NCI-H1092 treated with DMSO at 0.1 percent for 48 hours (cell line): ENCODE measurements at regions not wholly inside any gene's neighbourhood (a gene's known extent, or its start where the extent isn't known, plus 50 kb on each side); places are given as distances from the start of the nearest gene placed in this dataset.

Source experiments
- DNase-seq: peaks from one replicate; lab custom pipeline; 2025; lab: John Stamatoyannopoulos, UW

DNA sequence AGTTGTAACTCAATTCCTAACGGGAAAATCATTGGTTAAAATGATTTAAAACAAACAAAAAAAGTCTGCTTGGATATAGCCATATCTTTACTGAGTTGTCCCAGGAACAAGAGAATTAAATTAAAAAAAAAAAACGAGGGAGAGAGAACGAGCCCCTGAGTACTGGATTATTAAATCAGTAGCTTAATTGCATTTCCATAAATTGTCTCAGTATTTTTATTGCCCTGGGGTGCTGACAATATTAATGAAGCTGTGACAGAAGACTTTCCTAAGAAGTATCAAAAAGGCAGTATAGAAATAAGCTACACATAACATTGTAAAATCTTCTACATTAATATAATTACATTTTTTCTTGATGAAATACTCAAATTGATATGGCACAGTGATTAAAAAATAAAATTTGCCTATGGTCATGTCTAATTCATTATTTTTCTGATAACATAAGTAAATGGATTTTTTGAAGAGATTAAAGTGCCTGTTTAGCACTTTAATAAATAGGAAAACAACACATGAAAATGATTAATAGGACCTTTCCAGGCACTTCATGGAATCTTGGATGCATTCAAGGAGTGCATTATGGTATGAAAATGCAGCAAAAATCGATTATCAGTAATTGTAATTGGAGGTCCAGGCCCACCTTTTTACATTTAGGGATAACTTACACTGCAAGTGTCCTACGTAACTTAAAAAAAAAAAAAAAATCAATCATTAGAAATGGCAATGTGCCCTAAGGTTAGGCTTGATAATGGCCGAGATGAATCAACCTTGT is 2233.4 kb downstream of the ARAP2 start:
- DNase-seq: no peak

DNA sequence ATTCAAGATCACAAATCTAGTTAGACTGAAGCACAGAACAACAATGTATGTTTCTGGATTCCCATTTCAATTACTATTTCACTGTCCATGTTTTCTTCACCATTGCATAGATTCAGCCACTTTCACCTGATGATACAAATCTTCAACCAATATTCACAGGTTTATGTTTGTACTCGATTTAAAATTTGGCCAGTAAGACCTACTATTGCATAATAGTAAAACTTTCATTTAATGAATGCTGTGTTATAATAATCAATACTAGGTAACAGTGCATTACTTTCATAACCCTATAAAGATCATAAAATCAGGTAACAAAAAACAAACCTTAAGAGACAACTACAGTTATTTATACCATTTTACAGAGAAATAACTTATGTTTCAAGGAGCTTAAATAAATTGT is 2209.1 kb downstream of the ARAP2 start:
- no peak for DNase-seq

DNA sequence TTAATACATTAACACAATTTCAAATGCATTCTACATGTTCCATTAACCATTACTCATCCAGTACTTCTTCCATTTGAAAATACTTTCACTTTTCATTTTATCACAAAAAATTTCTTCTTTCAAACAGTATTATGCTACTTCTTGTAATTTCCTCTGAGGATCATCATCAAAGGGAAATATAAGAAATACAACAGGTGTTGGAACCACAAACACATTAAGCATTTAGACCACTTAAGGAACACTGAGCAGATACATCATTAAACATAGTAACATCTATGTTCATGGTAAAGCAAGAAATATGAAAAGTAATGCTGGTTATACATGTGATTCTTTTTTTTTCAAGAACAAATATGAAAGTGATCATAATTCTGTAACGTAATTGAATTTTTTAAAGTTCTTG is 2207.0 kb downstream of the ARAP2 start:
- no peak for DNase-seq

DNA sequence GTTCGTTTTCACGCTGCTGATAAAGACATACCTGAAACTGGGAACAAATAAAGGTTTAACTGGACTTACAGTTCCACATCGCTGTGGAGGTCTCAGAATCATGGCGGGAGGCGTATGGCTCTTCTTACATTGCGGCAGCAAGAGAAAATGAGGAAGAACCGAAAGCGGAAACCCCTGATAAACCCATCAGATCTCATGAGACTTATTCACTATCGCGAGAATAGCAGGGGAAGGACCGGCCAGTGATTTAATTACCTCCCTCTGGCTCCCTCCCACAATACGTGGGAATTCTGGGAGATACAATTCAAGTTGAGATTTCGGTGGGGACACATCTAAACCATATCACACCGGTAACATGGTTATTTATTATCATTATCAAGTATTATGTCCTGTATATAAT is 2204.5 kb downstream of the ARAP2 start:
- no peak for DNase-seq

GRCh38 chr4:34043131-34043530 is 2201.2 kb downstream of the ARAP2 start:
- no peak for DNase-seq

DNA sequence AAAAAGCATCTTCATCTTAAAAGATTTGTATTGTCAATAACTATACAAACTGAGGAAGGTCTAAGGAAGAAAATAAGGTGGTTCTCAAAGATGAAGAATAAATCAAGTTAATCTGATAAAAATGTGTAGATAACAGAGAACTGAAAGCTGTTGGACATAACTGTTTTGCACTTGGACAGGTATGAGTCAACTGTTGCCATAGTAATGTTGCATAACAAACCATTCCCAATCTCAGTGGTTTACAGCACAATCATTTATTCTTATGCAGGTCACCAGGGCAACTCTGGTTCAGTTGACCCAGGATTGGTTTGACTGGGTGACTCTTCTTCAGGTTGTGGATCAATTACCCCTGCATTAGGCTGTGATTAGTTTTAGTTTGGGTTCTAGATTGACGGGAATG is 2197.7 kb downstream of the ARAP2 start:
- DNase-seq: no peak

GRCh38 chr4:34047363-34047762 is 2197.0 kb downstream of the ARAP2 start:
- DNase-seq: no peak

GRCh38 chr4:34066126-34066525 is 2178.2 kb downstream of the ARAP2 start:
- no peak for DNase-seq

DNA sequence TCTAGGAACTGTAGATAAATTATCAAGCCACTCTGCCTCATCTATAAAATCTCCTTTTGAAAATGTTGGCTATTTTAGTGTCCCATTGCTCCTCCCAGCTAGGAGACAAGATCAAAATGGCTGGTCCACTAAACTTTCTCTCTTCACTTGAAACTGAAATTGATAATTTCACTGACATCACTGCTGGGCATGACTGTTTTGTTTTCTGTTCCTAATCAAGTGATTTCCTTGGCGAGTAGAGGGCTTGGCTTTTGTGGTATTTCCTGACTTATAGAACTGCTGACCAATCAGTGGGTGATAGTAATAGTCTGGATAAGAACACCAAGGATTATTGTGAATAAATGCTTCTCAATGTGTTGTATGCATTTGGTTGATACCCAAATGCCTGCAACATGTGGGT is 2152.9 kb downstream of the ARAP2 start:
- DNase-seq: no peak

GRCh38 chr4:34094114-34094513 is 2150.2 kb downstream of the ARAP2 start:
- no peak for DNase-seq

GRCh38 chr4:34105311-34105710 is 2139.0 kb downstream of the ARAP2 start:
- DNase-seq: no peak

DNA sequence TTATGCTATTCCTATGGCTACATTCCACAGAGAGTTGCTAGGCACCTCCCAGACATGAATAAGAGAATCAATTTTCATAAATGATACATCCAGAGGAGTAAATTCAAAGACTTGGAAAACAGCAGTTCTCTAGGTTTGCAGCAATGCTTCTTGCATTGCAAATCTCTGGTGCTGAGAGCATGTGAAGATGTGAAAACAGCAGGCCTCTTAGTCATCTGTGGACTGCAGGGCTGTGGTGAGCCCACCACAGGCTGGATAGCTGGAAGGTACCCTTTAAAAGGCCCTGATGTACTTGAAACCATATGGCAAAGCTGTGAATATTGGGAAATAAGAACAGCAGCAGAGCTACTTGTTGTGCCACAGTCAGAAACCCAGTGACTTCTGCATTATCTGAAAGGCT is 2135.9 kb downstream of the ARAP2 start:
- DNase-seq: no peak

DNA sequence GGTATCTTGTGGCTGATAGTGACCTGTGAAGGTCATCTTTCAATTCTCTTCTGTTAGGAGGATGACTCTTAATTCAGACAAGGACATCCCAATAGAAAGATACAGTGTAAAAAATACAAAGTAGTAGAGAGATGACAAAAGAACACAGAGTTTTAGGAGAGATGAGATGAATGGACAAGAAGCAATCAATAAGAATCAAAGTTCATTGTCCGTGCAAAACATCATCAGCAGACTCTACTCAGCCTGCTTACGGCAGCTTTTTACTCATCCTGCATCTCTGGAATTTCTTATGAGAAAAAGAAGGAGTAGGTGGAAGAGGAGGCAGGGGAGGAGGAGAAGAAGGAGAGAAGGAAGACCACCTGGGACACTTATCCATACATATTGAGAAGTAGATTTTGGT is 2131.7 kb downstream of the ARAP2 start:
- DNase-seq: no peak

GRCh38 chr4:34138385-34138784 is 2105.9 kb downstream of the ARAP2 start:
- DNase-seq: no peak

DNA sequence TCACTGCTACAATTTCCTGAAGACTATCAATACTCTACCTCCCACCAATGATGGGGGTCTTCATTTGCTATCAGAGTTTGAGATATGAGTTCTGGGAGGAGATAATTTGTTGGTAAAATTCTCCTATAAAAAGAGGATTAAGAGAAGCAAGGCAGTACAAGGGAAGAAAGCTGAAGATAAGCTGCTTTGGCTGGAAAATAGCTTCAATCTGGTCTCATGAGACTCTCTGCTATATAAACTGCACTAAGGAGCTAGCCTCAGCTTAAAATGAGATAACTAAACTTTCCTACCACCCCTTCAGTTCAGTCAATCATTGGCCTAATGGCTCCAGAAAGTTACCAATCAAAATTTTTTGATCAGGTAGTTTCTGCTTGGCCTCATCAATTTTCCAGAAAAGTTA is 2105.0 kb downstream of the ARAP2 start:
- DNase-seq: no peak

- DNase-seq: no peak
These were observed 2095.9 kb downstream of the ARAP2 start for GRCh38 chr4:34148322-34148908.

GRCh38 chr4:34157547-34157946 is 2086.8 kb downstream of the ARAP2 start:
- no peak for DNase-seq

GRCh38 chr4:34158878-34159277 is 2085.4 kb downstream of the ARAP2 start:
- no peak for DNase-seq

GRCh38 chr4:34170946-34171345 is 2073.4 kb downstream of the ARAP2 start:
- no peak for DNase-seq

DNA sequence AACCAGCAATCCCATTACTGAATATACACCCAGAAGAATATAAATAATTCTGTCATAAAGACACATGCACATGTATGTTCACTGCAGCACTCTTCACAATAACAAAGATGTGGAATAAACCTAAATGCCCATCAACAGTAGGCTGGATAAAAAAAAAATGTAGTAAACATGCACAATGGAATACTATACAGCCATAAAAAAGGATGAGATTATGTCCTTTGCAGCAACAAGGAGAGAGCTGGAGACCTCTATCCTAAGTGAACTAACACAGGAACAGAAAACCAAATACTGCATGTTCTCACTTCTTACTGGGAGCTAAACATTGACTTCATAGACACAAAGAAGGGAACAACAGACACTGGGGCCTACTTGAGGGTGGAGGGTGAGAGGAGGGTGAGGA is 2067.7 kb downstream of the ARAP2 start:
- no peak for DNase-seq

DNA sequence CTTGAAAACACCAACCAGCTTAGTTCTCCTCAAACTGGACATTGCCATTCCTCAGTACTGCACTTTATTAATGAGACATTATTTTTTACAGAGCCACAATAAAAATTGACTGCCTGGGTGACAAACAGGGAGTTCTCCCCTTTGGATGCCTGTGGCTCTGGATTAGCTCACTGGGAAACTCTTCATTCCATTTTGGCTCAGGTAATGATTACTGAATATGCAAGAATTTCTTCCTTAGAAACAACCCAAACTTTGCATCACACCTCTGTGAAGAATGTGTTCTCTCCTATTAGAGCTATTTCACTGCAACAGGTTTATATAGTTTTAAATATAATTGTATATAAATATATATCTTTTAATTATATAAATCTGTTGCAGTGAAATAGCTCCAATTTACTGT is 2065.8 kb downstream of the ARAP2 start:
- DNase-seq: no peak

GRCh38 chr4:34181311-34181841 is 2062.9 kb downstream of the ARAP2 start:
- no peak for DNase-seq

DNA sequence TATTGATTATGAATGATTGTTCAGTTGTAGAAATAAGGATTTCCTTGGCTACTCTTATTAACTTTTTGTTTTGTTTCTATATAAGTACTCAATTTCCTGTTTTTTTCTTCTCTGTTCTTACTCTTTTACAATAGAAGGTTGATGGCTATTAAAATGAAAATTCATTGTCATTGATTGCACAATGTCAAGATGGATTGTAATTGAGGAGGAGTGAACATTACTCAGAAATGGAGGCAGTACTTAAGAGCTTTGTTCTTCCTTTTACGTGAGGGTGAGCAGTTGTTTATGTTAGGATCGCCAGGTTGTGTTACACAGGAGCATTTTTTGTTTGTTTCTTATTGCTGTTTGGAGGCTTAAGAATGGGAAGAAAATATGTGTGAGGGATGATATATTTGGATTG is 2062.4 kb downstream of the ARAP2 start:
- DNase-seq: no peak

DNA sequence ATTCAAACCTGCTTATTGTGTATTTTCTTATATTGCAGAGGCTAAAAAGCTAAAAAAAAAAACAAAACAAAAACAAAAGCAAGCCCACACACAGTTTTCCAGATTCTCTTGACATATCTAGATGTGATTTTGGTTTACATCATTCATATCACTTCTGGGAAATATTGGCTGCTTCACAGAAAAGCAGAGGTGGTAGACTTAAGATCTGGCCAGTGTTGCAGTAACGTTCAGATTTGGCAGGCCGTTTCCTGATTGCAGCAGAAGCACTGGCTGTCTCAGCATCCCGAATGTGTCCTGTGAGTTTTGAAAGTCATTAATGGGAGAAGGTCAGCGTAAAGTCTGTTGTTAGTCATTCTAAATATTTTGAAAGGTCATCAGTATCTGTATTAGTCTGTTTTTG is 2062.0 kb downstream of the ARAP2 start:
- DNase-seq: no peak
